Smooth muscle cell (in vitro differentiated cells): ENCODE measurements at regions not wholly inside any gene's neighbourhood (a gene's known extent, or its start where the extent isn't known, plus 50 kb on each side); places are given as distances from the start of the nearest gene placed in this dataset.

Experiments used
- DNase-seq: peaks from one replicate; lab custom pipeline; 2025; ENCODE audit not compliant: unreplicated experiment; lab: John Stamatoyannopoulos, UW
- H2AFZ ChIP-seq: fragments of 200-600 bp; sonication (generic); 2 replicates; pipeline ENCODE4 v1.6.0; 2016; ENCODE audit warnings: antibody characterized with exemption, low read depth, mild to moderate bottlenecking
- H3F3A ChIP-seq: fragments of 200-600 bp; sonication (generic); 2 replicates; pipeline ENCODE4 v1.6.0; 2017; ENCODE audit warnings: antibody characterized with exemption, low read depth
- H3K27ac ChIP-seq: fragments of 200-600 bp; sonication (generic); 2 replicates; pipeline ENCODE4 v1.5.1; 2016; ENCODE audit warnings: low read depth, mild to moderate bottlenecking
- H3K27me3 ChIP-seq: fragments of 200-600 bp; sonication (generic); 2 replicates; pipeline ENCODE4 v1.6.1; 2016; ENCODE audit warnings: low read depth, mild to moderate bottlenecking
- H3K36me3 ChIP-seq: fragments of 200-600 bp; sonication (generic); 2 replicates; pipeline ENCODE4 v1.5.1; 2016; ENCODE audit warnings: low read depth
- H3K4me1 ChIP-seq: fragments of 200-600 bp; sonication (generic); 2 replicates; pipeline ENCODE4 v1.5.1; 2016; ENCODE audit warnings: low read depth
- H3K4me2 ChIP-seq: fragments of 200-600 bp; sonication (generic); 2 replicates; pipeline ENCODE4 v1.6.0; 2016; ENCODE audit warnings: mild to moderate bottlenecking
- H3K4me3 ChIP-seq: fragments of 200-600 bp; sonication (generic); 2 replicates; pipeline ENCODE4 v1.5.1; 2016; ENCODE audit warnings: mild to moderate bottlenecking
- H3K79me2 ChIP-seq: fragments of 200-600 bp; sonication (generic); 2 replicates; pipeline ENCODE4 v1.6.0; 2016; ENCODE audit warnings: low read depth, mild to moderate bottlenecking
- H3K9ac ChIP-seq: fragments of 200-600 bp; sonication (generic); 2 replicates; pipeline ENCODE4 v1.6.0; 2016; ENCODE audit warnings: low read depth
- H3K9me3 ChIP-seq: fragments of 200-600 bp; sonication (generic); replicated peaks from 2 replicates; pipeline ENCODE4 v1.5.1; 2016; ENCODE audit warnings: low read depth
- H4K20me1 ChIP-seq: fragments of 200-600 bp; sonication (generic); 2 replicates; pipeline ENCODE4 v1.6.0; 2016; ENCODE audit warnings: low read depth
- CTCF ChIP-seq: fragments of 200-600 bp; sonication (generic); IDR thresholded peaks from 2 replicates; pipeline ENCODE4 v1.5.1; 2017; ENCODE audit warnings: borderline replicate concordance, mild to moderate bottlenecking, antibody characterized with exemption; ENCODE audit not compliant: insufficient read depth, poor library complexity, severe bottlenecking
- WGBS: methylation state at CpG from one replicate; pipeline ENCODE4 v1.1.7; 2016; ENCODE audit warnings: low lambda C conversion rate; 5-methylcytosine and 5-hydroxymethylcytosine counted together

GRCh38 chr2:215619989-215620388 lies 184.1 kb upstream of the FN1 start:
- Histone ChIP-seq H3K4me3 (peak overlapping the region; percentile 15), H3K27ac (peak overlapping the region; percentile 75), H3K27me3 (no peaks in the 10 kb centered on the region), H3K4me2 (no peak overlapping the region), H3K4me1 (peaks cover 17% of the 10 kb centered on the region), H3K36me3 (no peaks in the 10 kb centered on the region), H3K9me3 (no peaks in the 10 kb centered on the region), H3K9ac (no peak overlapping the region), H3F3A (peaks cover 4% of the 10 kb centered on the region), H4K20me1 (no peaks in the 10 kb centered on the region), H2AFZ (no peak overlapping the region), H3K79me2 (no peaks in the 10 kb centered on the region)
- DNase-seq = no peak
- WGBS = 64% methylated on average over 10 of the region's 10 CpGs
- no peak for TF ChIP-seq CTCF

GRCh38 chr2:215619022-215619958 lies 183.4 kb upstream of the FN1 start:
- Histone ChIP-seq H3K36me3 (no peaks in the 10 kb centered on the region), H4K20me1 (no peaks in the 10 kb centered on the region), H3K4me2 (peak overlapping the region; percentile 67), H3K27me3 (no peaks in the 10 kb centered on the region), H3K4me3 (peak overlapping the region; percentile 15), H3K27ac (peak overlapping the region; percentile 75), H3K79me2 (no peaks in the 10 kb centered on the region), H3K9ac (no peak overlapping the region), H2AFZ (peak overlapping the region; percentile 22), H3K4me1 (peaks cover 18% of the 10 kb centered on the region), H3F3A (peaks cover 4% of the 10 kb centered on the region), H3K9me3 (no peaks in the 10 kb centered on the region)
- WGBS = 29% methylated on average over 14 of the region's 14 CpGs
- no peak for TF ChIP-seq CTCF
- DNase-seq = no peak

- peaks cover 25% of the 10 kb centered on the region for H3K4me1 ChIP-seq
- peak overlapping the region; percentile 75 for H3K27ac ChIP-seq
- H3K9ac ChIP-seq = no peak overlapping the region
- no peaks in the 10 kb centered on the region for H3K79me2 ChIP-seq
- H4K20me1 ChIP-seq = no peaks in the 10 kb centered on the region
- no peak for TF ChIP-seq CTCF
- no peak for DNase-seq
- no peak overlapping the region for H2AFZ ChIP-seq
- no peak overlapping the region for H3K4me3 ChIP-seq
- H3K36me3 ChIP-seq = no peaks in the 10 kb centered on the region
- no peak overlapping the region for H3K4me2 ChIP-seq
- H3K27me3 ChIP-seq = no peaks in the 10 kb centered on the region
- H3K9me3 ChIP-seq = no peaks in the 10 kb centered on the region
- peaks cover 4% of the 10 kb centered on the region for H3F3A ChIP-seq
- 89% methylated on average over 1 of the region's 1 CpG for WGBS
Measured at GRCh38 chr2:215618145-215618544, 182.3 kb upstream of the FN1 start.
